ENCODE measurements at regions not wholly inside any gene's neighbourhood (a gene's known extent, or its start where the extent isn't known, plus 50 kb on each side); places are given as distances from the start of the nearest gene placed in this dataset.

DNA sequence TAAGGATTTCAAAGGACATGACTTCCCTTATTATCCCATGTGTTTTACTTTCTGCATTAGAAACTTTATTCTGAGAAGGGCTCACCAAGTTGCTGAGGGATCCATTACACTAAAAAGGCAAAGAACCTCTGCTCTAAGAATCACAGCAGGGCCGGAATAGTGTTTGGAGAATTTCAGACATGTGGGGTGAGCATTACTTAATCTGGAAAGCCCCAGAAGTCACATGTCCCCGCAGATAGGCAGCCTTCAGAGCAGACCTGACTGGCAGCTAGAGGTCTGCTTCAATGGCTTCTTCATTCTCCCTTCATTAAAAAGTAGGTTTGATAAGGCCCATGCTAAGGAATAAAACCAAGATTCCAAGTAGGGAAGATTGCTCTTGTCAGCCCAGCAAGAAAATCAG, 52.6 kb upstream of the RBM15 start:
- Histone ChIP-seq H3K4me3 (ENCODE audit: insufficient read depth, low read depth, low read length) (no peak overlapping the region), H3K9ac (ENCODE audit: low read length) (no peak overlapping the region), H3K4me2 (ENCODE audit: low read length) (no peak overlapping the region), H4K20me1 (ENCODE audit: insufficient read depth, low read length) (no peaks in the 10 kb centered on the region), H3K27ac (ENCODE audit: low read depth, low read length) (no peak overlapping the region), H3K79me2 (ENCODE audit: insufficient read depth, low read length) (no peaks in the 10 kb centered on the region), H3K27me3 (ENCODE audit: insufficient read depth, low read length) (peaks cover 2% of the 10 kb centered on the region), H3K4me1 (ENCODE audit: insufficient read depth, low read length) (no peaks in the 10 kb centered on the region), H2AFZ (ENCODE audit: low read depth, low read length) (no peak overlapping the region), H3K9me3 (ENCODE audit: insufficient read depth, low read depth, low read length) (no peaks in the 10 kb centered on the region), H3K36me3 (ENCODE audit: insufficient read depth, low read length) (no peaks in the 10 kb centered on the region)
- H3K27ac Mint-ChIP-seq (ENCODE audit: unreplicated experiment): no peak overlapping the region
- H3K4me1 Mint-ChIP-seq (ENCODE audit: low read depth, unreplicated experiment): peaks cover 8% of the 10 kb centered on the region
- H3K4me3 Mint-ChIP-seq (ENCODE audit: unreplicated experiment): no peak overlapping the region
- H3K36me3 Mint-ChIP-seq (ENCODE audit: low read depth, unreplicated experiment): peaks cover 1% of the 10 kb centered on the region
- H3K27me3 Mint-ChIP-seq (ENCODE audit: low read depth, unreplicated experiment): peaks cover 28% of the 10 kb centered on the region
- peaks cover 14% of the 10 kb centered on the region for H3K9me3 Mint-ChIP-seq (ENCODE audit: unreplicated experiment)
- DNase-seq (ENCODE audit: low read depth) (no peak), FAIRE-seq (no peak)
- no peak for TF ChIP-seq EZH2 (IDR thresholded peaks at IDR 0.05; ENCODE audit: insufficient read depth, low read length)
- TF ChIP-seq, protein P1, sequence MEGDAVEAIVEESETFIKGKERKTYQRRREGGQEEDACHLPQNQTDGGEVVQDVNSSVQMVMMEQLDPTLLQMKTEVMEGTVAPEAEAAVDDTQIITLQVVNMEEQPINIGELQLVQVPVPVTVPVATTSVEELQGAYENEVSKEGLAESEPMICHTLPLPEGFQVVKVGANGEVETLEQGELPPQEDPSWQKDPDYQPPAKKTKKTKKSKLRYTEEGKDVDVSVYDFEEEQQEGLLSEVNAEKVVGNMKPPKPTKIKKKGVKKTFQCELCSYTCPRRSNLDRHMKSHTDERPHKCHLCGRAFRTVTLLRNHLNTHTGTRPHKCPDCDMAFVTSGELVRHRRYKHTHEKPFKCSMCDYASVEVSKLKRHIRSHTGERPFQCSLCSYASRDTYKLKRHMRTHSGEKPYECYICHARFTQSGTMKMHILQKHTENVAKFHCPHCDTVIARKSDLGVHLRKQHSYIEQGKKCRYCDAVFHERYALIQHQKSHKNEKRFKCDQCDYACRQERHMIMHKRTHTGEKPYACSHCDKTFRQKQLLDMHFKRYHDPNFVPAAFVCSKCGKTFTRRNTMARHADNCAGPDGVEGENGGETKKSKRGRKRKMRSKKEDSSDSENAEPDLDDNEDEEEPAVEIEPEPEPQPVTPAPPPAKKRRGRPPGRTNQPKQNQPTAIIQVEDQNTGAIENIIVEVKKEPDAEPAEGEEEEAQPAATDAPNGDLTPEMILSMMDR (IDR thresholded peaks at IDR 0.05; ENCODE audit: insufficient read depth, low read depth, low read length): no peak

DNA sequence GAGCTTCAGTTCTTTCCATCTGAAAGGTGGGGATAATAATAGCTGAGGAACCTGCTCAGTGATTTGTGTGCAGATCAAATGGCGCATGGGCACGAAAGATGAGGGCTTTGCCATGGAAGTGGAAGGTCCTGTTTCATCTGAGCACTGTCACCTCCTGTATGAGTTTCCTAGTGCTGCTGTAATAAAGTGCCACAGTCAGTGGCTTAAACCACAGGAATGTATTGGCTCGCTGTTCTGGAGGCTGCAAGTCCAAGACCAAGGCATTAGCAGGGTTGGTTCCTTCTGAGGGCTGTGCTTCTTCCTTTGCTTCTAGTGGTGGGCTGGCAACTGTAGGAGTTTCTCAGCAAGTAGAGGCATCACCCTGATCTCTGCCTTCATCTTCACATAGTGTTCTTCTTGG, 51.1 kb upstream of the RBM15 start:
- no peak for FAIRE-seq
- Mint-ChIP-seq H3K27me3 (ENCODE audit: low read depth, unreplicated experiment) (peaks cover 20% of the 10 kb centered on the region), H3K27ac (ENCODE audit: unreplicated experiment) (no peak overlapping the region), H3K4me1 (ENCODE audit: low read depth, unreplicated experiment) (peaks cover 21% of the 10 kb centered on the region), H3K9me3 (ENCODE audit: unreplicated experiment) (peaks cover 11% of the 10 kb centered on the region), H3K36me3 (ENCODE audit: low read depth, unreplicated experiment) (no peaks in the 10 kb centered on the region), H3K4me3 (ENCODE audit: unreplicated experiment) (no peak overlapping the region)
- Histone ChIP-seq H3K9me3 (ENCODE audit: insufficient read depth, low read depth, low read length) (no peaks in the 10 kb centered on the region), H3K9ac (ENCODE audit: low read length) (no peak overlapping the region), H3K4me3 (ENCODE audit: insufficient read depth, low read depth, low read length) (no peak overlapping the region), H3K27me3 (ENCODE audit: insufficient read depth, low read length) (no peaks in the 10 kb centered on the region), H4K20me1 (ENCODE audit: insufficient read depth, low read length) (no peaks in the 10 kb centered on the region), H3K4me1 (ENCODE audit: insufficient read depth, low read length) (no peaks in the 10 kb centered on the region), H3K79me2 (ENCODE audit: insufficient read depth, low read length) (no peaks in the 10 kb centered on the region), H3K36me3 (ENCODE audit: insufficient read depth, low read length) (no peaks in the 10 kb centered on the region), H3K4me2 (ENCODE audit: low read length) (no peak overlapping the region), H2AFZ (ENCODE audit: low read depth, low read length) (no peak overlapping the region), H3K27ac (ENCODE audit: low read depth, low read length) (no peak overlapping the region)
- no peak for DNase-seq (ENCODE audit: low read depth)
- no peak for TF ChIP-seq EZH2 (IDR thresholded peaks at IDR 0.05; ENCODE audit: insufficient read depth, low read length)
- TF ChIP-seq, protein P1 (IDR thresholded peaks at IDR 0.05; ENCODE audit: insufficient read depth, low read depth, low read length): no peak
